CD4-positive, alpha-beta T cell treated with Interleukin-6 at 100 ng/mL for 8 hours (primary cell): ENCODE measurements at regions not wholly inside any gene's neighbourhood (a gene's known extent, or its start where the extent isn't known, plus 50 kb on each side); places are given as distances from the start of the nearest gene placed in this dataset.

ENCODE experiments used
- DNase-seq: peaks from one replicate; pipeline ENCODE4 v3.0.0-alpha.2; 2020; ENCODE audit warnings: mixed read lengths, low spot score

- DNase-seq = no peak
Measured at GRCh38 chr12:107225635-107226034, 132.3 kb upstream of the CRY1 start.

GRCh38 chr12:107226126-107226525 lies 132.8 kb upstream of the CRY1 start:
- no peak for DNase-seq

- no peak for DNase-seq
Measured at GRCh38 chr12:107228076-107228475, 134.7 kb upstream of the CRY1 start.

- no peak for DNase-seq
Measured at GRCh38 chr12:107229827-107230226, 136.5 kb upstream of the CRY1 start.

- no peak for DNase-seq
Measured at GRCh38 chr12:107231303-107231702, 138.0 kb upstream of the CRY1 start.

GRCh38 chr12:107233551-107233950 lies 140.2 kb upstream of the CRY1 start:
- DNase-seq = no peak

GRCh38 chr12:107235600-107235999 lies 142.3 kb upstream of the CRY1 start:
- no peak for DNase-seq

GRCh38 chr12:107236824-107237511 lies 143.6 kb upstream of the CRY1 start:
- no peak for DNase-seq

- DNase-seq = no peak
Measured at GRCh38 chr12:107238296-107238695, 144.9 kb upstream of the CRY1 start.

- no peak for DNase-seq
Measured at GRCh38 chr12:107241411-107241810, 148.1 kb upstream of the CRY1 start.

- no peak for DNase-seq
Measured at GRCh38 chr12:107242189-107242588, 148.8 kb upstream of the CRY1 start.

GRCh38 chr12:107243341-107243740 lies 150.0 kb upstream of the CRY1 start:
- no peak for DNase-seq

- no peak for DNase-seq
Measured at GRCh38 chr12:107244584-107244983, 151.2 kb upstream of the CRY1 start.

GRCh38 chr12:107247650-107248049 lies 154.3 kb upstream of the CRY1 start:
- no peak for DNase-seq

GRCh38 chr12:107248187-107248586 lies 154.8 kb upstream of the CRY1 start:
- no peak for DNase-seq

- DNase-seq = no peak
Measured at GRCh38 chr12:107251288-107251687, 157.9 kb upstream of the CRY1 start.

GRCh38 chr12:107253361-107253760 lies 160.0 kb upstream of the CRY1 start:
- DNase-seq = no peak

GRCh38 chr12:107254258-107254856 lies 161.0 kb upstream of the CRY1 start:
- no peak for DNase-seq

- DNase-seq = no peak
Measured at GRCh38 chr12:107258780-107259179, 165.4 kb upstream of the CRY1 start.

- no peak for DNase-seq
Measured at GRCh38 chr12:107263980-107264379, 170.6 kb upstream of the CRY1 start.

- DNase-seq = no peak
Measured at GRCh38 chr12:107264667-107265066, 171.3 kb upstream of the CRY1 start.

GRCh38 chr12:107267604-107268003 lies 174.3 kb upstream of the CRY1 start:
- no peak for DNase-seq

- no peak for DNase-seq
Measured at GRCh38 chr12:107271523-107271922, 178.2 kb upstream of the CRY1 start.

- DNase-seq = no peak
Measured at GRCh38 chr12:107275530-107275929, 182.2 kb upstream of the CRY1 start.
